ENCODE measurements at regions not wholly inside any gene's neighbourhood (a gene's known extent, or its start where the extent isn't known, plus 50 kb on each side); places are given as distances from the start of the nearest gene placed in this dataset.

DNA sequence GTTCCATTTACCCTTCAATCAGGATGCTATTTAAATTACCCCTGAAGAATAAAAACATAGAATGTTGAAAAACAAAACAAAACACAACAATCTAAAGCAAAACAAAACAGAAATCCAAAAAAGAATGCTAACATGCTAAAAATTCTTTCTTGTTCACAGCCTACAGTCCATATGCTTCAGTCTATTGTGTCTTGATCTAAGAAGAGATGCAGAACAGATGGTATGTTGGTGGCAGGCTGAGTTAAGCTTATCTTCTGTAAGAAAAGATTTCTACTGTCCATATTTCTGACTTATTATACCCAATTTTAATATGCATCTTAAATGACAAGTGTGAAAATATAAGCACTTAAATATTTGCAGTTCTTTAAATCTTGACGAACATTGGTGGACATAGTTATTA lies 356.1 kb upstream of the SLITRK1 start:
- no peak overlapping the region for H3K27ac ChIP-seq (ENCODE audit: insufficient read depth, low read length, poor library complexity, severe bottlenecking)
- H3K27me3 ChIP-seq (ENCODE audit: control insufficient read depth, insufficient read depth, low read length): no peaks in the 10 kb centered on the region
- H3K27me3 Mint-ChIP-seq: no peaks in the 10 kb centered on the region
- DNase-seq (no peak), ATAC-seq (ENCODE audit: low read depth in 2 of 2) (no peak)
- H3K9me3 Mint-ChIP-seq: peaks cover 0 to 4% (median 0%) of the 10 kb centered on the region in 7 donors
- H3K4me1 Mint-ChIP-seq: no peaks in the 10 kb centered on the region
- H3K4me1 ChIP-seq (ENCODE audit: control insufficient read depth, insufficient read depth, low read length, poor library complexity, severe bottlenecking): no peaks in the 10 kb centered on the region
- no peaks in the 10 kb centered on the region for H3K36me3 Mint-ChIP-seq
- no peak overlapping the region for H3K27ac Mint-ChIP-seq
- no peak overlapping the region for H3K4me3 ChIP-seq (ENCODE audit: low read depth, low read length)
- H3K9me3 ChIP-seq (ENCODE audit: control insufficient read depth in 2 of 2, low read length in 2 of 2): no peaks in the 10 kb centered on the region
- no peak overlapping the region for H3K4me3 Mint-ChIP-seq
- H3K36me3 ChIP-seq (ENCODE audit: control insufficient read depth, insufficient read depth, low read length): no peaks in the 10 kb centered on the region

DNA sequence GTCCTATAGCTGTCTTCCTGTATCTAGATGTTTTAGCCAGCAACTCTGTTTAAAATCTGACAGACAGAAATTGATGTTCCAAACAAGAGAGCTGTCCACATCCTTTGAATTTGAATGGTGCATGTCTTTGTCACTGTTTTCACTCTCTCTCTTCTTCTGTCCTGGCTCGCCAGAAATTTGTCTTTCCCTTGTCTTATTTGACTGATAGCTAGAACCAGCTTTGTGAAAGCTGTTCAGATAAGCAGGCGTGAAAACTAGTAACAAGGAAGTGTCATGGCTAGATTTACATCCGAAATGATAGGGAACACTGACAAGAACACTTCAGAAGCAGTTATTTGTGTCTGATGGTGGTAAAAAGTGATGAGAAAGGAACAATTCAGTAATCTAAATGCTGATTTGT lies 354.9 kb upstream of the SLITRK1 start:
- no peak overlapping the region for H3K27ac Mint-ChIP-seq
- H3K9me3 ChIP-seq (ENCODE audit: control insufficient read depth in 2 of 2, low read length in 2 of 2): no peaks in the 10 kb centered on the region
- no peak overlapping the region for H3K27ac ChIP-seq (ENCODE audit: insufficient read depth, low read length, poor library complexity, severe bottlenecking)
- H3K4me3 Mint-ChIP-seq: no peak overlapping the region
- no peaks in the 10 kb centered on the region for H3K36me3 Mint-ChIP-seq
- H3K9me3 Mint-ChIP-seq: peaks cover 0 to 4% (median 0%) of the 10 kb centered on the region in 7 donors
- no peaks in the 10 kb centered on the region for H3K27me3 ChIP-seq (ENCODE audit: control insufficient read depth, insufficient read depth, low read length)
- ATAC-seq (ENCODE audit: low read depth in 2 of 2): no peak
- no peaks in the 10 kb centered on the region for H3K4me1 Mint-ChIP-seq
- peaks cover 3% of the 10 kb centered on the region for H3K27me3 Mint-ChIP-seq
- H3K4me3 ChIP-seq (ENCODE audit: low read depth, low read length): no peak overlapping the region
- H3K4me1 ChIP-seq (ENCODE audit: control insufficient read depth, insufficient read depth, low read length, poor library complexity, severe bottlenecking): no peaks in the 10 kb centered on the region
- no peak for DNase-seq
- no peaks in the 10 kb centered on the region for H3K36me3 ChIP-seq (ENCODE audit: control insufficient read depth, insufficient read depth, low read length)

- Histone ChIP-seq H3K9me3 (ENCODE audit: control insufficient read depth in 2 of 2, low read length in 2 of 2) (no peaks in the 10 kb centered on the region), H3K27me3 (ENCODE audit: control insufficient read depth, insufficient read depth, low read length) (no peaks in the 10 kb centered on the region), H3K4me3 (ENCODE audit: low read depth, low read length) (no peak overlapping the region), H3K4me1 (ENCODE audit: control insufficient read depth, insufficient read depth, low read length, poor library complexity, severe bottlenecking) (no peaks in the 10 kb centered on the region), H3K27ac (ENCODE audit: insufficient read depth, low read length, poor library complexity, severe bottlenecking) (no peak overlapping the region), H3K36me3 (ENCODE audit: control insufficient read depth, insufficient read depth, low read length) (no peaks in the 10 kb centered on the region)
- H3K4me3 Mint-ChIP-seq: no peak overlapping the region
- ATAC-seq (ENCODE audit: low read depth in 2 of 2): no peak
- peaks cover 0 to 3% (median 0%) of the 10 kb centered on the region in 7 donors for H3K9me3 Mint-ChIP-seq
- no peaks in the 10 kb centered on the region for H3K4me1 Mint-ChIP-seq
- no peaks in the 10 kb centered on the region for H3K36me3 Mint-ChIP-seq
- no peak overlapping the region for H3K27ac Mint-ChIP-seq
- no peak for DNase-seq
- peaks cover 5% of the 10 kb centered on the region for H3K27me3 Mint-ChIP-seq
These were observed 352.1 kb upstream of the SLITRK1 start for GRCh38 chr13:84234416-84234815.

- Histone ChIP-seq H3K27ac (ENCODE audit: insufficient read depth, low read length, poor library complexity, severe bottlenecking) (no peak overlapping the region), H3K9me3 (ENCODE audit: control insufficient read depth in 2 of 2, low read length in 2 of 2) (no peaks in the 10 kb centered on the region), H3K27me3 (ENCODE audit: control insufficient read depth, insufficient read depth, low read length) (no peaks in the 10 kb centered on the region), H3K4me3 (ENCODE audit: low read depth, low read length) (no peak overlapping the region), H3K36me3 (ENCODE audit: control insufficient read depth, insufficient read depth, low read length) (no peaks in the 10 kb centered on the region), H3K4me1 (ENCODE audit: control insufficient read depth, insufficient read depth, low read length, poor library complexity, severe bottlenecking) (no peaks in the 10 kb centered on the region)
- Mint-ChIP-seq H3K9me3 (peaks cover 0 to 3% (median 0%) of the 10 kb centered on the region in 7 donors), H3K36me3 (no peaks in the 10 kb centered on the region), H3K4me1 (no peaks in the 10 kb centered on the region), H3K27ac (no peak overlapping the region), H3K4me3 (no peak overlapping the region), H3K27me3 (peaks cover 5% of the 10 kb centered on the region)
- ATAC-seq (ENCODE audit: low read depth in 2 of 2) (no peak), DNase-seq (no peak)
These were observed 348.3 kb upstream of the SLITRK1 start for GRCh38 chr13:84230568-84230967.

DNA sequence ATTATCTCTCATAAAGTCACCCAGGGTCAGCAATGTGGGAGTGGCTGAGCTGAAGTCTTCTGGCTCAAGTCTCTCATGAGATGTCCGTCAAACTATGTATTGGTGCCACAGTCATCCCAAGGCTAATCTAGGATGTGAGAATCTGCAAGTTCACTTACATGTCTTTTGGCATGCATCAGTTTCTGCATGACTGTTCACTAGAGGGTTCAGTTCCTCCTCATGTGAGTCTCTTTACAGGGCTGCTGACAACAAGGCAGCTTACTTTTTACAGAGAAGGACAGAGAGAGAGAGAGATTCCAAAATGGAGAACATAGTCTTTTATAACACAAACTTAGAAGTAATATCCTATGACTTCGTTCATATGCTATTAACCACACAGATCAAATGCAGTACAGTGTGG lies 328.8 kb upstream of the SLITRK1 start:
- Histone ChIP-seq H3K4me1 (ENCODE audit: control insufficient read depth, insufficient read depth, low read length, poor library complexity, severe bottlenecking) (no peaks in the 10 kb centered on the region), H3K27me3 (ENCODE audit: control insufficient read depth, insufficient read depth, low read length) (no peaks in the 10 kb centered on the region), H3K36me3 (ENCODE audit: control insufficient read depth, insufficient read depth, low read length) (no peaks in the 10 kb centered on the region), H3K4me3 (ENCODE audit: low read depth, low read length) (no peak overlapping the region), H3K27ac (ENCODE audit: insufficient read depth, low read length, poor library complexity, severe bottlenecking) (no peak overlapping the region), H3K9me3 (ENCODE audit: control insufficient read depth in 2 of 2, low read length in 2 of 2) (no peaks in the 10 kb centered on the region)
- ATAC-seq (ENCODE audit: low read depth in 2 of 2) (no peak), DNase-seq (no peak)
- no peaks in the 10 kb centered on the region for H3K4me1 Mint-ChIP-seq
- H3K27me3 Mint-ChIP-seq: no peaks in the 10 kb centered on the region
- H3K36me3 Mint-ChIP-seq: no peaks in the 10 kb centered on the region
- peaks cover 0 to 4% (median 0%) of the 10 kb centered on the region in 7 donors for H3K9me3 Mint-ChIP-seq
- no peak overlapping the region for H3K4me3 Mint-ChIP-seq
- H3K27ac Mint-ChIP-seq: no peak overlapping the region

- no peak overlapping the region for H3K27ac ChIP-seq (ENCODE audit: insufficient read depth, low read length, poor library complexity, severe bottlenecking)
- Mint-ChIP-seq H3K27me3 (no peaks in the 10 kb centered on the region), H3K27ac (no peak overlapping the region), H3K4me3 (no peak overlapping the region), H3K36me3 (no peaks in the 10 kb centered on the region), H3K9me3 (peaks cover 0 to 3% (median 0%) of the 10 kb centered on the region in 7 donors), H3K4me1 (peaks cover 0 to 4% (median 0%) of the 10 kb centered on the region in 4 donors)
- H3K4me1 ChIP-seq (ENCODE audit: control insufficient read depth, insufficient read depth, low read length, poor library complexity, severe bottlenecking): no peaks in the 10 kb centered on the region
- no peak for ATAC-seq (ENCODE audit: low read depth in 2 of 2)
- H3K36me3 ChIP-seq (ENCODE audit: control insufficient read depth, insufficient read depth, low read length): no peaks in the 10 kb centered on the region
- H3K9me3 ChIP-seq (ENCODE audit: control insufficient read depth in 2 of 2, low read length in 2 of 2): no peaks in the 10 kb centered on the region
- no peak overlapping the region for H3K4me3 ChIP-seq (ENCODE audit: low read depth, low read length)
- DNase-seq: no peak
- H3K27me3 ChIP-seq (ENCODE audit: control insufficient read depth, insufficient read depth, low read length): no peaks in the 10 kb centered on the region
These were observed 326.1 kb upstream of the SLITRK1 start for GRCh38 chr13:84208246-84208910.

GRCh38 chr13:84207509-84207908 lies 325.2 kb upstream of the SLITRK1 start:
- Histone ChIP-seq H3K4me3 (ENCODE audit: low read depth, low read length) (no peak overlapping the region), H3K36me3 (ENCODE audit: control insufficient read depth, insufficient read depth, low read length) (no peaks in the 10 kb centered on the region), H3K9me3 (ENCODE audit: control insufficient read depth in 2 of 2, low read length in 2 of 2) (no peaks in the 10 kb centered on the region), H3K4me1 (ENCODE audit: control insufficient read depth, insufficient read depth, low read length, poor library complexity, severe bottlenecking) (no peaks in the 10 kb centered on the region), H3K27ac (ENCODE audit: insufficient read depth, low read length, poor library complexity, severe bottlenecking) (no peak overlapping the region), H3K27me3 (ENCODE audit: control insufficient read depth, insufficient read depth, low read length) (no peaks in the 10 kb centered on the region)
- peaks cover 0 to 4% (median 0%) of the 10 kb centered on the region in 4 donors for H3K4me1 Mint-ChIP-seq
- ATAC-seq (ENCODE audit: low read depth in 2 of 2) (no peak), DNase-seq (no peak)
- no peaks in the 10 kb centered on the region for H3K36me3 Mint-ChIP-seq
- no peak overlapping the region for H3K27ac Mint-ChIP-seq
- no peaks in the 10 kb centered on the region for H3K27me3 Mint-ChIP-seq
- H3K4me3 Mint-ChIP-seq: no peak overlapping the region
- H3K9me3 Mint-ChIP-seq: peaks cover 0 to 3% (median 0%) of the 10 kb centered on the region in 7 donors

- Mint-ChIP-seq H3K27me3 (peaks cover 5% of the 10 kb centered on the region), H3K4me3 (no peak overlapping the region), H3K4me1 (peaks cover 0 to 4% (median 0%) of the 10 kb centered on the region in 4 donors), H3K36me3 (no peaks in the 10 kb centered on the region), H3K27ac (no peak overlapping the region), H3K9me3 (peaks cover 0 to 7% (median 3%) of the 10 kb centered on the region in 7 donors)
- Histone ChIP-seq H3K36me3 (ENCODE audit: control insufficient read depth, insufficient read depth, low read length) (no peaks in the 10 kb centered on the region), H3K27ac (ENCODE audit: insufficient read depth, low read length, poor library complexity, severe bottlenecking) (no peak overlapping the region), H3K4me3 (ENCODE audit: low read depth, low read length) (no peak overlapping the region), H3K4me1 (ENCODE audit: control insufficient read depth, insufficient read depth, low read length, poor library complexity, severe bottlenecking) (no peaks in the 10 kb centered on the region), H3K9me3 (ENCODE audit: control insufficient read depth in 2 of 2, low read length in 2 of 2) (no peaks in the 10 kb centered on the region), H3K27me3 (ENCODE audit: control insufficient read depth, insufficient read depth, low read length) (no peaks in the 10 kb centered on the region)
- DNase-seq (no peak), ATAC-seq (ENCODE audit: low read depth in 2 of 2) (no peak)
These were observed 318.7 kb upstream of the SLITRK1 start for GRCh38 chr13:84200971-84201370.
